ENCODE measurements at regions not wholly inside any gene's neighbourhood (a gene's known extent, or its start where the extent isn't known, plus 50 kb on each side); places are given as distances from the start of the nearest gene placed in this dataset.

GRCh38 chr13:77475345-77476084 is 60.0 kb upstream of the SCEL start:
- Histone ChIP-seq H3K79me2 (ENCODE audit: insufficient read depth, low read length) (no peaks in the 10 kb centered on the region), H3K36me3 (replicated peaks in 1 of 2; ENCODE audit: control insufficient read depth in 1 of 2, insufficient read depth in 2 of 2, low read length in 2 of 2) (no peaks in the 10 kb centered on the region), H3K27me3 (ENCODE audit: control insufficient read depth in 2 of 2, insufficient read depth in 2 of 2, low read length in 2 of 2) (no peaks in the 10 kb centered on the region), H2AFZ (ENCODE audit: insufficient read depth, low read depth, low read length, poor library complexity, severe bottlenecking) (no peak overlapping the region), H4K20me1 (ENCODE audit: insufficient read depth, low read length) (no peaks in the 10 kb centered on the region), H3K9me3 (replicated peaks in 1 of 2; ENCODE audit: control insufficient read depth in 1 of 2, insufficient read depth in 1 of 2, low read length in 2 of 2) (peaks cover 0 to 12% of the 10 kb centered on the region in 2 donors), H3K4me3 (replicated peaks in 1 of 3; ENCODE audit: low read depth in 2 of 3, low read length in 3 of 3) (no peak overlapping the region), H3K4me1 (ENCODE audit: control insufficient read depth in 1 of 2, insufficient read depth in 2 of 2, low read length in 2 of 2) (peaks cover 5 to 7% of the 10 kb centered on the region in 2 donors), H3K4me2 (replicated peaks; ENCODE audit: extremely low read depth, low read length, poor library complexity, severe bottlenecking) (no peak overlapping the region), H3K9ac (ENCODE audit: insufficient read depth, low read length, poor library complexity, severe bottlenecking) (no peak overlapping the region), H3K27ac (ENCODE audit: low read depth in 1 of 2, low read length in 2 of 2) (no peak overlapping the region)
- no peak for TF ChIP-seq CTCF (IDR thresholded peaks at IDR 0.05)
- 98% methylated on average over 42 of the region's 47 CpGs for WGBS (ENCODE audit: insufficient coverage)
- no peak for DNase-seq
- Mint-ChIP-seq H3K36me3 (no peaks in the 10 kb centered on the region), H3K27me3 (ENCODE audit: low read depth in 3 of 3) (no peaks in the 10 kb centered on the region), H3K4me3 (no peak overlapping the region), H3K27ac (no peak overlapping the region), H3K9me3 (peaks cover 4 to 14% (median 6%) of the 10 kb centered on the region in 7 donors), H3K4me1 (peaks cover 15% of the 10 kb centered on the region)
- intact Hi-C loops (cut with micrococcal nuclease) = loop anchor here in 1 of 2 donors (10.0 kb wide), 1 partner anchor 151 kb away; the partner anchor contains the start of gene MYCBP2

GRCh38 chr13:77470986-77471385 is 64.5 kb upstream of the SCEL start:
- Mint-ChIP-seq H3K27ac (no peak overlapping the region), H3K27me3 (ENCODE audit: low read depth in 3 of 3) (no peaks in the 10 kb centered on the region), H3K9me3 (peaks cover 4 to 16% (median 6%) of the 10 kb centered on the region in 7 donors), H3K4me3 (no peak overlapping the region), H3K36me3 (no peaks in the 10 kb centered on the region), H3K4me1 (peaks cover 11% of the 10 kb centered on the region)
- intact Hi-C loops (cut with micrococcal nuclease) = loop anchor here in 1 of 2 donors (10.0 kb wide), 1 partner anchor 146 kb away; the partner anchor contains the start of gene MYCBP2
- Histone ChIP-seq H3K27me3 (ENCODE audit: control insufficient read depth in 2 of 2, insufficient read depth in 2 of 2, low read length in 2 of 2) (no peaks in the 10 kb centered on the region), H2AFZ (ENCODE audit: insufficient read depth, low read depth, low read length, poor library complexity, severe bottlenecking) (no peak overlapping the region), H3K36me3 (replicated peaks in 1 of 2; ENCODE audit: control insufficient read depth in 1 of 2, insufficient read depth in 2 of 2, low read length in 2 of 2) (no peaks in the 10 kb centered on the region), H3K4me3 (replicated peaks in 1 of 3; ENCODE audit: low read depth in 2 of 3, low read length in 3 of 3) (no peak overlapping the region), H3K9ac (ENCODE audit: insufficient read depth, low read length, poor library complexity, severe bottlenecking) (no peak overlapping the region), H3K4me2 (replicated peaks; ENCODE audit: extremely low read depth, low read length, poor library complexity, severe bottlenecking) (no peak overlapping the region), H3K4me1 (ENCODE audit: control insufficient read depth in 1 of 2, insufficient read depth in 2 of 2, low read length in 2 of 2) (no peaks in the 10 kb centered on the region), H3K79me2 (ENCODE audit: insufficient read depth, low read length) (no peaks in the 10 kb centered on the region), H3K27ac (ENCODE audit: low read depth in 1 of 2, low read length in 2 of 2) (no peak overlapping the region), H3K9me3 (replicated peaks in 1 of 2; ENCODE audit: control insufficient read depth in 1 of 2, insufficient read depth in 1 of 2, low read length in 2 of 2) (peaks cover 0 to 12% of the 10 kb centered on the region in 2 donors), H4K20me1 (ENCODE audit: insufficient read depth, low read length) (no peaks in the 10 kb centered on the region)
- no peak for DNase-seq
- no peak for TF ChIP-seq CTCF (IDR thresholded peaks at IDR 0.05)
- no CpG with 5 or more reads among the region's 3 CpGs for WGBS (ENCODE audit: insufficient coverage)

All from CD14-positive monocyte (primary cell).